ENCODE measurements at regions not wholly inside any gene's neighbourhood (a gene's known extent, or its start where the extent isn't known, plus 50 kb on each side); places are given as distances from the start of the nearest gene placed in this dataset.
A peak's percentile ranks its signal among the peaks of the same experiment; 100 is the strongest.
"Not testable (repeated sequence)": the region's sequence is repeated elsewhere in the genome, so short reads cannot be mapped to it uniquely, and the experiment has no call there.

- peaks cover 2% of the 10 kb centered on the region for H3K27me3 ChIP-seq (ENCODE audit: control insufficient read depth, insufficient read depth, low read length)
- peaks cover 39% of the 10 kb centered on the region for H3K9me3 ChIP-seq (replicated peaks; ENCODE audit: control insufficient read depth, low read depth, low read length)
- H3K4me1 ChIP-seq (ENCODE audit: control insufficient read depth, insufficient read depth, low read length), result no peaks in the 10 kb centered on the region
- H3K27ac ChIP-seq (ENCODE audit: low read length), result no peak overlapping the region
- DNase-seq, result no peak
- no peaks in the 10 kb centered on the region for H3K36me3 ChIP-seq (ENCODE audit: control insufficient read depth, insufficient read depth, low read length)
- no peak overlapping the region for H3K4me3 ChIP-seq (ENCODE audit: low read length)
- 53% methylated on average over 3 of the region's 4 CpGs for WGBS (ENCODE audit: insufficient coverage)
Observed at GRCh38 chrX:93177930-93178329, 495.4 kb downstream of the NAP1L3 start.

GRCh38 chrX:93169771-93170170 lies 503.6 kb downstream of the NAP1L3 start:
- H3K27me3 ChIP-seq (ENCODE audit: control insufficient read depth, insufficient read depth, low read length), result no peaks in the 10 kb centered on the region
- H3K4me3 ChIP-seq (ENCODE audit: low read length), result no peak overlapping the region
- H3K4me1 ChIP-seq (ENCODE audit: control insufficient read depth, insufficient read depth, low read length), result no peaks in the 10 kb centered on the region
- H3K27ac ChIP-seq (ENCODE audit: low read length), result no peak overlapping the region
- no peaks in the 10 kb centered on the region for H3K9me3 ChIP-seq (replicated peaks; ENCODE audit: control insufficient read depth, low read depth, low read length)
- no peak for DNase-seq
- H3K36me3 ChIP-seq (ENCODE audit: control insufficient read depth, insufficient read depth, low read length), result no peaks in the 10 kb centered on the region
- WGBS (ENCODE audit: insufficient coverage), result no CpG with 5 or more reads among the region's 1 CpG

GRCh38 chrX:93120805-93121204 lies 552.6 kb downstream of the NAP1L3 start:
- Histone ChIP-seq H3K36me3 (ENCODE audit: control insufficient read depth, insufficient read depth, low read length) (no peaks in the 10 kb centered on the region), H3K27ac (ENCODE audit: low read length) (no peak overlapping the region), H3K4me3 (ENCODE audit: low read length) (no peak overlapping the region), H3K4me1 (ENCODE audit: control insufficient read depth, insufficient read depth, low read length) (no peaks in the 10 kb centered on the region), H3K9me3 (replicated peaks; ENCODE audit: control insufficient read depth, low read depth, low read length) (no peaks in the 10 kb centered on the region), H3K27me3 (ENCODE audit: control insufficient read depth, insufficient read depth, low read length) (no peaks in the 10 kb centered on the region)
- 71% methylated on average over 2 of the region's 3 CpGs for WGBS (ENCODE audit: insufficient coverage)
- no peak for DNase-seq

GRCh38 chrX:93103353-93104067 lies 569.9 kb downstream of the NAP1L3 start:
- H3K9me3 ChIP-seq (replicated peaks; ENCODE audit: control insufficient read depth, low read depth, low read length); H3K27ac ChIP-seq (ENCODE audit: low read length); H3K4me3 ChIP-seq (ENCODE audit: low read length); DNase-seq; H3K27me3 ChIP-seq (ENCODE audit: control insufficient read depth, insufficient read depth, low read length); H3K36me3 ChIP-seq (ENCODE audit: control insufficient read depth, insufficient read depth, low read length); H3K4me1 ChIP-seq (ENCODE audit: control insufficient read depth, insufficient read depth, low read length): not testable (repeated sequence)
- WGBS (ENCODE audit: insufficient coverage), result no CpG with 5 or more reads among the region's 5 CpGs

GRCh38 chrX:93095535-93095934 lies 577.8 kb downstream of the NAP1L3 start:
- H3K9me3 ChIP-seq (replicated peaks; ENCODE audit: control insufficient read depth, low read depth, low read length); H3K36me3 ChIP-seq (ENCODE audit: control insufficient read depth, insufficient read depth, low read length); H3K27me3 ChIP-seq (ENCODE audit: control insufficient read depth, insufficient read depth, low read length); DNase-seq; H3K27ac ChIP-seq (ENCODE audit: low read length); H3K4me3 ChIP-seq (ENCODE audit: low read length); H3K4me1 ChIP-seq (ENCODE audit: control insufficient read depth, insufficient read depth, low read length): not testable (repeated sequence)
- WGBS (ENCODE audit: insufficient coverage), result no CpG with 5 or more reads among the region's 1 CpG

DNA sequence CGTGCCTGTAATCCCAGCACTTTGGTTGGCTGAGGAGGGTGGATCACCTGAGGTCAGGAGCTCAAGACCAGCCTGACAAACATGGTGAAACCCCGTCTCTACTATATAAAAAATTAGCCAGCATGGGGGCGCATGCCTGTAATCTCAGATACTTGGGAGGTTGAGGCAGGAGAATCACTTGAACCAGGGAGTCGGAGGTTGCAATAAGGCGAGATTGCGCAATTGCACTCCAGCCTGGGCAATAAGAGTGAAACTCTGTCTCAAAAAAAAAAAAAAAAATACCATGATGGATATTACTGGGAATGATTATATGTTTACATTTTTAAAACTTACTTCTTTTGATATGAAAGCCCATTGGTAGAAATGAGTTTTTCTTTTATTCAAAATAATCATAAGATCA lies 594.5 kb downstream of the NAP1L3 start:
- H3K27ac ChIP-seq (ENCODE audit: low read length); H3K9me3 ChIP-seq (replicated peaks; ENCODE audit: control insufficient read depth, low read depth, low read length); DNase-seq: not testable (repeated sequence)

DNA sequence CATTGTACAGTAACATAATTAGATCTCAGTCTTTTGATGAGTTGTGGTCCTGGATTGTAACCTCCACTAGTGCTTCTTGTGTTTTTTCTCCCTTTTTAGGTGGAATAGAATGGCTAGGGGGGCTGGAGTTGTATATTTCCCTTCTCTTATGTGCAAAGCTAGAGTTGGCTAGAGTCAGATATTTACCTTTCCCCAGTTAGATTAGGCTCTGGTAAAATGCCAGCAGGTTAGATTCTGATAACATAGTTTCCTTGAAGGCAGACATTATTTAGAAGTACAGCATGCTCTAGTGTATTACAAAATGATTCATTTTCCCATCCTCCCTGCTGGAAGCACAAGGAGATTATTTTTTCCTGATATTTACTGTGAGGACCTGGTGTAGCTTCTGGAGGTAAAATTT lies 618.1 kb downstream of the NAP1L3 start:
- not testable (repeated sequence) for DNase-seq; H3K4me3 ChIP-seq (ENCODE audit: low read length); H3K9me3 ChIP-seq (replicated peaks; ENCODE audit: control insufficient read depth, low read depth, low read length); H3K36me3 ChIP-seq (ENCODE audit: control insufficient read depth, insufficient read depth, low read length); H3K4me1 ChIP-seq (ENCODE audit: control insufficient read depth, insufficient read depth, low read length); H3K27ac ChIP-seq (ENCODE audit: low read length); H3K27me3 ChIP-seq (ENCODE audit: control insufficient read depth, insufficient read depth, low read length)

More for the DNA sequence above, 594.5 kb downstream of the NAP1L3 start:
- not testable (repeated sequence) for H3K27me3 ChIP-seq (ENCODE audit: control insufficient read depth, insufficient read depth, low read length); H3K4me3 ChIP-seq (ENCODE audit: low read length); H3K4me1 ChIP-seq (ENCODE audit: control insufficient read depth, insufficient read depth, low read length); H3K36me3 ChIP-seq (ENCODE audit: control insufficient read depth, insufficient read depth, low read length)
- WGBS (ENCODE audit: insufficient coverage), result no CpG with 5 or more reads among the region's 6 CpGs

DNA sequence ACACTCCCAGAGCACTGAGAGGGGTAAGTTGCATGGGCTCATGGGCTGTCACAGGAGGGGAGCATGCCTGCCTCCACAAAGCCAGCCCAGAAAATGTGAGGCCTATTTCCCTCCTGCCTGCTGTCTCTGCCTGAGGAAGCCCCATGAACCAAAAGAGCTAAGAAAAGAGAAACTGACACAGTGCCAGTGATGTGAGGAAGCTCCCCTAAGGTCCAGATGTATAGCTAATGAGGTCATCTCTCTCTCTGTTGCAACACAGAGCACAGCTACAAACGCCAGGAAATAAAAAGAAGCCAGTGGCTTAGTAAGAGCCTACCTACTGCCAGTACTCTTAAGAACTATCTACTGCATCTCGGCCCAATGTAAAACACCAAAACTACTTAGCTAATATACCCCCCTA lies 653.5 kb downstream of the NAP1L3 start:
- not testable (repeated sequence) for H3K27ac ChIP-seq (ENCODE audit: low read length); H3K4me1 ChIP-seq (ENCODE audit: control insufficient read depth, insufficient read depth, low read length); H3K27me3 ChIP-seq (ENCODE audit: control insufficient read depth, insufficient read depth, low read length); H3K9me3 ChIP-seq (replicated peaks; ENCODE audit: control insufficient read depth, low read depth, low read length); H3K36me3 ChIP-seq (ENCODE audit: control insufficient read depth, insufficient read depth, low read length); H3K4me3 ChIP-seq (ENCODE audit: low read length)
- WGBS (ENCODE audit: insufficient coverage), result no CpG with 5 or more reads among the region's 2 CpGs
- peak; percentile 60 for DNase-seq

DNA sequence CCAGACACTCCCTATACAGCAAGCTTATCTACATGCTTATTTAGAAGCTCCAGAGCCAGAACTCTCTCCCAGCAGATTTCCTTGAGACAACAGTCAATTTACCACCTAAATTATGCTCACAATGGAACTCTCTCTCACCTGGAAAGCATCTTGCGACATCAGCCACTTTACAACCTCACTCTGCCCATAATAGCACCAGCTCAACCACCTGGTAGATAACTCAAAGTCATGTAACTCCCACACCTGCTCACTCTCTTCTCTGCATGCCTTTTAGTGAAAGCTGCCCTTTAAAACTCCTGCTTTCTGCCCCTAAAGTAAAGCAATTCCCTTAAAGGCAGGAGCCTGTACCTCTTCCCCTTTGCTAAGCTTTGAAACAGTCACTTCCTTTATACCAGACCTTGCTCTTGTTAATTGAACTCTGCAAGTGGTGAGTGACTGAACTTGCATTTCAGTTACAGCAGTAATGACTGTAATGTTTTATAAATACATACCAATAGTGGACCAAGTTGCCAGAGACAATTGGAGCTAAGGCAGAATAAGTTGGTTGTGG lies 658.8 kb downstream of the NAP1L3 start:
- DNase-seq; H3K4me1 ChIP-seq (ENCODE audit: control insufficient read depth, insufficient read depth, low read length); H3K27ac ChIP-seq (ENCODE audit: low read length); H3K27me3 ChIP-seq (ENCODE audit: control insufficient read depth, insufficient read depth, low read length); H3K36me3 ChIP-seq (ENCODE audit: control insufficient read depth, insufficient read depth, low read length); H3K9me3 ChIP-seq (replicated peaks; ENCODE audit: control insufficient read depth, low read depth, low read length); H3K4me3 ChIP-seq (ENCODE audit: low read length): not testable (repeated sequence)
- WGBS (ENCODE audit: insufficient coverage), result 11% methylated on average over 1 of the region's 1 CpG
